ENCODE measurements at regions not wholly inside any gene's neighbourhood (a gene's known extent, or its start where the extent isn't known, plus 50 kb on each side); places are given as distances from the start of the nearest gene placed in this dataset.

GRCh38 chr5:90097082-90097477, 312.5 kb downstream of the CETN3 start:
- TF ChIP-seq CTCF (IDR thresholded peaks at IDR 0.05) (no peak), EP300 (IDR thresholded peaks at IDR 0.05) (no peak), POLR2AphosphoS5 (IDR thresholded peaks at IDR 0.05) (no peak)
